Ishikawa (cell line): ENCODE measurements at regions not wholly inside any gene's neighbourhood (a gene's known extent, or its start where the extent isn't known, plus 50 kb on each side); places are given as distances from the start of the nearest gene placed in this dataset.

ENCODE experiments used
- CEBPB ChIP-seq: IDR thresholded peaks from 2 replicates; pipeline ENCODE4 v1.6.1; 2012
- CREB1 ChIP-seq: IDR thresholded peaks from 2 replicates; pipeline ENCODE4 v1.6.1; 2012; ENCODE audit warnings: low read depth
- EGR1 ChIP-seq: IDR thresholded peaks from 2 replicates; pipeline ENCODE4 v1.6.1; 2012
- EP300 ChIP-seq: IDR thresholded peaks from 2 replicates; pipeline ENCODE4 v1.6.1; 2012; ENCODE audit warnings: borderline replicate concordance
- FOXM1 ChIP-seq: IDR thresholded peaks from 2 replicates; pipeline ENCODE4 v1.6.1; 2012; ENCODE audit warnings: low read depth, borderline replicate concordance
- MAX ChIP-seq: IDR thresholded peaks from 2 replicates; pipeline ENCODE4 v1.6.1; 2012
- NFIC ChIP-seq: IDR thresholded peaks from 2 replicates; pipeline ENCODE4 v1.6.1; 2012
- RAD21 ChIP-seq: IDR thresholded peaks from 2 replicates; pipeline ENCODE4 v1.6.1; 2012; ENCODE audit warnings: low read depth
- REST ChIP-seq: IDR thresholded peaks from 2 replicates; pipeline ENCODE4 v1.6.1; 2012; ENCODE audit warnings: low read depth, mild to moderate bottlenecking
- TAF1 ChIP-seq: IDR thresholded peaks from 2 replicates; pipeline ENCODE4 v1.6.1; 2012; ENCODE audit warnings: low read depth, mild to moderate bottlenecking
- TCF12 ChIP-seq: IDR thresholded peaks from 2 replicates; pipeline ENCODE4 v1.6.1; 2012; ENCODE audit warnings: low read depth
- TEAD4 ChIP-seq: IDR thresholded peaks from 2 replicates; pipeline ENCODE4 v1.6.1; 2012
- USF1 ChIP-seq: IDR thresholded peaks from 2 replicates; pipeline ENCODE4 v1.6.1; 2012
- YY1 ChIP-seq: IDR thresholded peaks from 2 replicates; pipeline ENCODE4 v1.6.1; 2012; ENCODE audit warnings: low read depth
- ZBTB7A ChIP-seq: IDR thresholded peaks from 2 replicates; pipeline ENCODE4 v1.6.1; 2012; ENCODE audit warnings: low read depth

GRCh38 chr11:98728421-98728820 lies 292.3 kb upstream of the CNTN5 start:
- no peak for TF ChIP-seq RAD21
- TF ChIP-seq NFIC, result no peak
- no peak for TF ChIP-seq FOXM1
- TF ChIP-seq CREB1, result no peak
- TF ChIP-seq CEBPB, result no peak
- TF ChIP-seq TCF12, result no peak
- TF ChIP-seq USF1, result no peak
- no peak for TF ChIP-seq REST
- TF ChIP-seq EGR1, result no peak
- TF ChIP-seq ZBTB7A, result no peak
- no peak for TF ChIP-seq MAX
- no peak for TF ChIP-seq EP300
- no peak for TF ChIP-seq YY1
- TF ChIP-seq TAF1, result no peak
- no peak for TF ChIP-seq TEAD4

- TF ChIP-seq REST (no peak), YY1 (no peak), CREB1 (no peak), EP300 (no peak), USF1 (no peak), EGR1 (no peak), TEAD4 (no peak), NFIC (no peak), CEBPB (no peak), FOXM1 (no peak), MAX (no peak), TCF12 (no peak), RAD21 (no peak)
These were observed 291.6 kb upstream of the CNTN5 start for GRCh38 chr11:98729118-98729517.

- TF ChIP-seq FOXM1, result no peak
- TF ChIP-seq USF1, result no peak
- no peak for TF ChIP-seq ZBTB7A
- TF ChIP-seq EP300, result no peak
- no peak for TF ChIP-seq NFIC
- no peak for TF ChIP-seq YY1
- TF ChIP-seq TEAD4, result no peak
- TF ChIP-seq MAX, result no peak
- TF ChIP-seq TCF12, result no peak
- TF ChIP-seq REST, result no peak
- TF ChIP-seq CREB1, result no peak
- TF ChIP-seq RAD21, result no peak
These were observed 287.8 kb upstream of the CNTN5 start for GRCh38 chr11:98732947-98733346.

- TF ChIP-seq EP300 (no peak), USF1 (no peak), CEBPB (no peak), EGR1 (no peak), YY1 (no peak), REST (no peak), FOXM1 (no peak), ZBTB7A (no peak), NFIC (no peak), MAX (no peak), RAD21 (no peak), TCF12 (no peak), TEAD4 (no peak), CREB1 (no peak), TAF1 (no peak)
These were observed 286.1 kb upstream of the CNTN5 start for GRCh38 chr11:98734686-98735085.
